Urothelium cell line (cell line): ENCODE measurements at regions not wholly inside any gene's neighbourhood (a gene's known extent, or its start where the extent isn't known, plus 50 kb on each side); places are given as distances from the start of the nearest gene placed in this dataset.

Experiments
- DNase-seq: peaks from one replicate; pipeline ENCODE4 v3.0.0; 2011; ENCODE audit warnings: low spot score, mixed read lengths
- FAIRE-seq: peaks from 2 replicates; lab custom pipeline; 2011; peaks lifted over from hg19 to GRCh38; lab: Jason Lieb, UNC

- FAIRE-seq (no peak), DNase-seq (no peak)
Observed at GRCh38 chr3:75983609-75984290, 198.4 kb upstream of the ZNF717 start.

GRCh38 chr3:75985432-75985831 lies 200.1 kb upstream of the ZNF717 start:
- FAIRE-seq (no peak), DNase-seq (no peak)

DNA sequence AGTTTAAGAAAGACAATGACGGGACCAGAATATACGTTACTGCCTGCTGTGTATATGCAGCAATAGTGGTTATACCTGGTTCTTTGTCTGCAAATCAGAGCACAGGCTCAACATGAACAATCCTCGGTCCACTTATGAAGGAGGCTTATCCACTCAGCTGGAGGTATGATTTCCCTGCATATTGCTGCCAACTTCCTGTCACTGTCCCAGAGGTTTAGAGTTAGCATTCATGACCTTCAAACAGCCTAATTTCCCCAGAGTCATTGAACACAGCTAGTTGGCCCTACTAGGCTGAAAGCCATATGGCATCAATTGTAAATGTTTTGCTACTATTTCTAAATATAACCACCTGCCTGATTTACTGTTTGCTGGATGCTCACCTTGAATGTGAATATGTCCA lies 224.9 kb upstream of the ZNF717 start:
- DNase-seq = no peak
- FAIRE-seq = no peak

DNA sequence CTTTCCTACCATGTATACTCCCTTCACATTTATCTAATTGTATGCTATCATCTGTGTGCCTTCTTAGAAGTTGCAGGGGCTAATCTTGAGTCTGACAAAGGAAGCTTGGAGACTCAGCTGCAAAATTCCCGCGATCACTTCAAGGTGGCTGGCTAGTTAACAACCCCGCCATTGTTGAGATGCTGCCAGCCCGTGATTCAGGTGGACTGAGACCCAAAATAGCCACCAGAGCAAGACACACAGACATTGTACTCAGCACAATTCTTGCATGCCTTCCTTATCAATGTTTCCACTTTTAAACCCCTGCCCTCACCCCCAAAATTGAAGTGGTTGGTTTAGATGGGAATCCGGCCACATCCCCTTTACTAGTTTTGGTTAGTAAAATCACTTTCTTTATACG lies 225.8 kb upstream of the ZNF717 start:
- DNase-seq (no peak), FAIRE-seq (no peak)

DNA sequence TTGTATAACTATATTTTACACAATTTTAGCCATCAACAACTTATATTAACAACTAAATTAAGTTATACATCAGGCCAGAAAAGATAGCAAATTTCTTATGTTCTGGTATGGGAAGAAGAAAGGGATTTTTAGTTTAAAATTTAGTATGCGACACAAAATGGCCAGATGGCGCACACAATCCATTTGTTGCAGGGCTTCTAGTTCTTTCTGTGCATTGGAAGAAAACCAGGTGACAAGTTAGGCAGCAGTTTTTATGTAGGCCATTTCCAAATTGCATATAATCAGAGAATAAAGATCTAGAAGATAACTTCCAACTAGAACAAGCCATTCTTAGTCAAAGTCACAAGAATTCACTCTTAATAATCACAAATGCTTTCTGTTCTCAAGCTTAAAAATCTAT lies 230.1 kb upstream of the ZNF717 start:
- FAIRE-seq (no peak), DNase-seq (no peak)

DNA sequence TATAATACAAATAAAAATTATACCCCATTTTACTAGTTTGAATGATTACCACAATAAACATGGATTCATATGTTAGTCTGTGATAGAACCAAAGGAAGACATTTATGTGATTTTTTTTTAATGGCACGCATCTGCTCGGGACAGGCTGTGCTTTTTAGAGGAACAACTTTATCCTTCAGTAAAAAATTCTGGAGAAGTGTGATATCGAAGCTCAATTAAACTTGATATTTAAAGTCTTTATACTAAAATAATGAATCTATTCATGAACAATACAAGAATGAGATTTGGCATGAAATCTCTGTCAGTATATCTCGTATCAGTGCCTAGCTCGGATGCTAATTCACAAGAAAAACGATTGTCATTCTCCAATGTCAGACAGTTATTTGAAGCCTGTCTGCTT lies 230.8 kb upstream of the ZNF717 start:
- no peak for DNase-seq
- FAIRE-seq = no peak

DNA sequence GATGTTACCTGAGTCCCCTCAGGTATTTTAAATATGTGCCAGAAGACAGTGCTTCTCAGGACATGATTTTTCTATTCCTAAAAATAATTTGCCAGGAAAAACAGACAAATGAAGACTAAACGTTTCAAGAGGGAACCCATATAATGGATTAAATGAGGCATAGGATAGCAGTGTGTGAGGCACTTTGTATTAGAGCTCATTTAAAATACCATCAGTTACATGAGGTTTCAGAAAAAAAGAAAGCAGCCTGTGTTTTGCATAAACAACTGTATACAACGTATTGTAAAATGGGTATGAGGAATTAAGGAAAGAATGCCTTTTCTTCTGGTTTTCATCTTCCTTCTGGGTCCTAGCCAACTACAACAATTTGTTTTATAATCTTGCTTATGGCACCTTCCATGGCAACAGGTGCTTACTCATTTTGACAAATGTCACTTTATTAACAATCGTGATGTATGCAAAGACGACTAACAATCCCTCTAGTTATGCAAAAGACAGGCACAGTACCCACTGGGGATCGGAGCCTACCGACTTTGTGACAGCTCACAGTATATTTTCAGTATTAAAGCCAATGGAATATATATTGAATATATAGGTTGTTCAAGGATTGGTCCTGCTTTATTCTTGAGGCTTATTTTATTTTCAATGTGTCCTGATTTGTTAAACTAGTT lies 231.6 kb upstream of the ZNF717 start:
- FAIRE-seq = no peak
- no peak for DNase-seq

DNA sequence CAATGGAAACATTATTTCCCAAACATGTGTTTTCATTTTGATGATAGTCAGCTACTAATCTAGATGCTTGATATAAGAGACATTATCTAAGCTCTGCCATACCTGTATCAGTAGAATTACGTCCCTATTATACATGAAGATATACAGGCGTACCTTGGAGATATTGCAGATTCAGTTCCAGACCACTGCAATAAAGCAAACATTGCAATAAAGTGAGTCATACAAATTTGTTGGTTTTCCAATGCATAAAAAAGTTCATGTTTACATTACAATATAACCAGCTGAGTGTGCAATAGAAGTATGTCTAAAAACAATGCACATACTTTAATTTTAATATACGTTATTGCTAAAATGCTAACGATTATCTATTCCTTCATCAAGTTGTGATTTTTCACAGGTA lies 236.0 kb upstream of the ZNF717 start:
- no peak for FAIRE-seq

GRCh38 chr3:76024640-76025039 lies 239.3 kb upstream of the ZNF717 start:
- no peak for DNase-seq
- FAIRE-seq = no peak

More for the DNA sequence above, 236.0 kb upstream of the ZNF717 start:
- no peak for DNase-seq

GRCh38 chr3:76025561-76025960 lies 240.2 kb upstream of the ZNF717 start:
- FAIRE-seq (no peak), DNase-seq (no peak)

- no peak for DNase-seq
- no peak for FAIRE-seq
Observed at GRCh38 chr3:76026379-76026778, 241.0 kb upstream of the ZNF717 start.

DNA sequence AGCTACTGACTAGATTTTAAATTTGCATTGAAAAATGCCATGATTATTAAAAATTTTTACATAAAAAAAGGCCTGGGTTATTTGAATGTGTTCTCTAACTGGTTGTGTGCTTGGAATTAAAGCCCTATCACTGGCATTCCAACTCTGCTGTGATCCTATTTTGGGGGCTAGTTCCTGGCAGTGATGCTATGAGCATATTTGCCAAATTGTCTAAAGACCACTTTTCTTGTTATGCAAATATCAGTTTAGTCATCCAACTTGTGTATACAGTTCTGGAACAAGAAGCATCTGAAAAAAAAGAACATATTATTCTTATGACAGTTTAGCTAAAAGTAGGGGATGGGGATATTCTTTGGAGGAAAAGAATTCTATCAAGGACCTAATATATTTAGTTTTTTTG lies 243.4 kb upstream of the ZNF717 start:
- DNase-seq = no peak
- FAIRE-seq = no peak

DNA sequence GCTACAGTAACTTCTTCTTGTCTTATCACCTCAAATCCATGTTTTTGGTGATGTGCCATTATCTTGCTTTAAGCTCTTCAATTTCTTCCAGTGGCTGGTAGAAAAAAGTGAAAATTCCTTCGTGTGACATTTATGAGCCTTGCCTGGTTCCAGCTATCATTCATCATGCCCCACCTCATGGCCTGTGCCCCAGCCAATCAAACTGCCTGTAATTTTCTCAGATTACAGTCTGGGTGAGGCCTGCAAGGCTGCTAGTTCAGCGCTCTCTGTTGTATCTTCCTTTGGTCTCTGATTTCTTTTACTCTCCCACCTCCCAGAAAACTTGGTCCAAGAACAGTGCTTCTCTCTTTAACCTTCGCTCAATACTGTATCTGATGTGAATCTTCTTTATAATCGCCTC lies 249.3 kb upstream of the ZNF717 start:
- DNase-seq = no peak
- FAIRE-seq = no peak

DNA sequence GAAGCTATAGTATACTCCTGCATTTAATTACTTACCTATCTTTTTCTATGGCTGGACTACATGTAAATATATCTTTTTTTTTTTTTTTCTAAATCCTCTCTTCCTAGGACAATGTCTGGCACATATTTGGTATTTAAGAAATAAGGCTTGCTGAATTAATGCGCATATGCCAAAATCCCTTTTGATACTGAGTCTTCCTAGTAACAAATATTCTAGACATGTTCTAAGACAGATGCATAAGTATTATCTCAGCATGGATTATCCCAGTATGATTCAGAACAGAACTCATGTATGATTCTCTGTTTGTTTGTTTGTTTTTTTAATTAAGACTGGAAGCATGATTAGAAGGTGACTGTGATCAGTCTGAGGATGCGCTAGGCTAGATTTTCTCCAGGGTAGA lies 249.8 kb upstream of the ZNF717 start:
- FAIRE-seq (no peak), DNase-seq (no peak)

DNA sequence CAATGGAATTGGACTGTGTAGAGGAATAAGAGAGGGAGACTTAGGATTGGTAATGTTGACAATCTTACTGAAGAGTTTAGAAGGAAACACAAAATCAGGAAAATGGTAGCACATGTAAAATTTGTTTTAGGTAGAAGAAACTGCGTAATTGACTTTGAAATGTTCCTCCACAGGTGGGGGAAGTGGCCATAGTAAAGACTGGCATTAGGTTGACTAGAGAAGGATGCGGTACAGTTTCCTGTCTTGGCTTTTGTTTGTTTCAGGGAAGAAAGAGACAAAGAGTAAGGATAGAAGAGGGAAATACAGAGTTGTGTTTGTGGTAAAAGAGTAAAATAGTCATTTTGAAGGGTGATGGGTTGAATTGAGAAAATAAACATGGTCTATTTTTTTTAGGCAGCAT lies 253.6 kb upstream of the ZNF717 start:
- no peak for DNase-seq
- FAIRE-seq = no peak

DNA sequence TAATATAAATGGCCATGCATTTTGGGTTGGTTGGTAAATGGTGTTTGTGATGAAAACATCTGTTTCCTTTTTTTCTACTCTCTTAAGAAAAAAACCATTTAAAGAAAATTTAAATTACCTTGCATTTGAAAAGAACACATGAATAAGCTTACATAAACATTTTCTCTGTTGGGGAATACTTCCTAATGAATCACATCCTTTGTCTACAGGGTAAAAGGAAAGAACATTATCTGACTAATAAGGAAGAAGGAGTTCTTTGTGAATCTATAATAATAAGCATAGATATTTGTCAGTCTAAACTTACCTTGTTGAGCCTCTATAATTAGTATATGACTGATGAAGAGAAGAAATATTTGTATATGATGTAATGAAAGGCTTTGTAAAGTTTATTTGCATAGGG lies 254.1 kb upstream of the ZNF717 start:
- DNase-seq (no peak), FAIRE-seq (no peak)

DNA sequence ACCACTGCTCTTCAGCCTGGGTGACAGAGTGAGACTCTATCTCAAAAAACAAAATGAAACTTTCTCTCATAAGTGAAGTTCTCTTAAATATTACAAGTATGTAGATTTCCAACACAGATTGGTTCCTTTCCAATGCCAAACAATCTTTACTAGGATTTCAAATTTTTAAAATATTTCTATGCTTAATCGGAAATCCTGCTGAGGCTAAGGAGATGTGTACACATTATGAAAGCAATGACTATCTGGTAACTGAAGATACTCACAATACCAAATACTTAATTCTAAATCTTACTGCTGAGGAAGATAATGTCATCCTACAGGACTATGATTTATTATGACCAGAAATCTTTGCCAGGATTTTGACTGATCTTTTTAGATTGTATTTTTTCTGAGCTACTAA lies 255.6 kb upstream of the ZNF717 start:
- FAIRE-seq (no peak), DNase-seq (no peak)

- FAIRE-seq = no peak
- DNase-seq = no peak
Observed at GRCh38 chr3:76043746-76044145, 258.4 kb upstream of the ZNF717 start.

GRCh38 chr3:76044601-76045600 lies 259.6 kb upstream of the ZNF717 start:
- peak; percentile 7 for DNase-seq
- FAIRE-seq = no peak

GRCh38 chr3:76047368-76047767 lies 262.0 kb upstream of the ZNF717 start:
- FAIRE-seq (no peak), DNase-seq (no peak)

DNA sequence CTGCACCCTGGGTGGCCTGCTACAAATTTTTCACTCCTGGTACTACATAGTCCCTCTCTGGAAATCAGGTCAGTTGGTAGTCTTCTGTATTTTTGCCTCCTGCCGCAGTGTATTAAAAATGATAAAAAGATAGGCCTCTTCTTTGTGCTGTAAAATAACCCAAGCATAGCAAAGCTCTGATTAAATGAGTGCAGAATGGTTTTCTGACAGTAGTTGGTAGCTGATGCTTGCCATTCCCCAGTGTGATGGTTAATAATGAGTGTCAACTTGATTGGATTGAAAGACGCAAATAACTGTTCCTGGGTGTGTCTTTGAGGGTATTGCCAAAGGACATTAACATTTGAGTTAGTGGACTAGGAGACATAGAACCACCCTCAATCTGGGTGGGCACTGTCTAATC lies 264.4 kb upstream of the ZNF717 start:
- no peak for FAIRE-seq
- no peak for DNase-seq

- DNase-seq = no peak
- no peak for FAIRE-seq
Observed at GRCh38 chr3:76051145-76051544, 265.8 kb upstream of the ZNF717 start.
